Mesodermal cell (in vitro differentiated cells): ENCODE measurements at regions not wholly inside any gene's neighbourhood (a gene's known extent, or its start where the extent isn't known, plus 50 kb on each side); places are given as distances from the start of the nearest gene placed in this dataset.
"Not testable (repeated sequence)": the region's sequence is repeated elsewhere in the genome, so short reads cannot be mapped to it uniquely, and the experiment has no call there.

Source experiments
- H3K27ac ChIP-seq: 2 replicates; pipeline ENCODE4 v1.7.0; 2013; ENCODE audit warnings: mild to moderate bottlenecking, low read depth, low read length, moderate library complexity; ENCODE audit not compliant: severe bottlenecking
- H3K36me3 ChIP-seq: 2 replicates; pipeline ENCODE4 v1.7.1; 2013; ENCODE audit warnings: mild to moderate bottlenecking, low read length, moderate library complexity; ENCODE audit not compliant: control insufficient read depth, insufficient read depth
- H3K4me1 ChIP-seq: one replicate; pipeline ENCODE4 v1.7.1; 2013; ENCODE audit warnings: mild to moderate bottlenecking, low read length; ENCODE audit not compliant: insufficient read depth, control insufficient read depth, poor library complexity, severe bottlenecking
- H3K4me3 ChIP-seq: 2 replicates; pipeline ENCODE4 v1.7.0; 2013; ENCODE audit warnings: low read length, control low read depth, mild to moderate bottlenecking; ENCODE audit not compliant: insufficient read depth, poor library complexity, severe bottlenecking; ENCODE audit errors: extremely low read depth
- H3K9me3 ChIP-seq: 2 replicates; pipeline ENCODE4 v1.7.1; 2013; ENCODE audit warnings: mild to moderate bottlenecking, low read length, moderate library complexity; ENCODE audit not compliant: control insufficient read depth
- WGBS, 2 experiments: methylation state at CpG; one replicate each; pipeline ENCODE4 v1.1.5; 2013; ENCODE audit warnings: missing lambda C conversion rate in 2 of 2; ENCODE audit not compliant: insufficient coverage in 2 of 2; 5-methylcytosine and 5-hydroxymethylcytosine counted together

DNA sequence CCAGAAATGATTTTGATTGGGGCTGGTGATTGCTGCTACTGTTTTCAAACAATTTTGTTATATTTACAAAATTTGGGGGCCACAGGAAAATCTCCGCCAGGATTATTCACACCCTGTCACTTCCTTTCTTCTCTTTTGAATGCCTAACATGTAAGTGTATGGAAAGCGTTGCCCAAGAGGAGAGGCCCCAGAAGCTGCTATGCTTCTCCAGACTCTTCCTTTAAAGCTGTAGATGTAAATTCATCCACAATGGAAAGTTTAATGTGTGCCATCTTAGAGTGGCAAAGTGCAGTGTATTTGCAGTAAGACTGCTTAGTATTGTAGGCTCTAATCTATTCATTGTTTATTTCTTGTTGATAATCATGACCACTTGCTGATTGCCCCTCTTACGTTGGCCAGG, 136.7 kb upstream of the LRIG3 start:
- Histone ChIP-seq H3K27ac (no peak overlapping the region), H3K4me3 (no peak overlapping the region)
- WGBS, 2 experiments = 80% methylated on average over 2 of the region's 3 CpGs; no CpG with 5 or more reads in 1 of the 2 experiments

GRCh38 chr12:59055204-59055860, 135.0 kb upstream of the LRIG3 start:
- peaks cover 11% of the 10 kb centered on the region for H3K4me1 ChIP-seq
- H3K4me3 ChIP-seq = no peak overlapping the region
- H3K27ac ChIP-seq = no peak overlapping the region
- no peaks in the 10 kb centered on the region for H3K36me3 ChIP-seq
- no CpG with 5 or more reads among the region's 1 CpG for whole genome bisulfite sequencing, 2 experiments
- no peaks in the 10 kb centered on the region for H3K9me3 ChIP-seq

More for the DNA sequence above, 136.7 kb upstream of the LRIG3 start:
- Histone ChIP-seq H3K9me3 (no peaks in the 10 kb centered on the region), H3K36me3 (no peaks in the 10 kb centered on the region), H3K4me1 (peaks cover 15% of the 10 kb centered on the region)

- 94% methylated on average over 9 to 11 of the region's 11 CpGs for WGBS, 2 experiments
- H3K9me3 ChIP-seq = not testable (repeated sequence)
Measured at GRCh38 chr12:59053266-59053899, 133.1 kb upstream of the LRIG3 start.

DNA sequence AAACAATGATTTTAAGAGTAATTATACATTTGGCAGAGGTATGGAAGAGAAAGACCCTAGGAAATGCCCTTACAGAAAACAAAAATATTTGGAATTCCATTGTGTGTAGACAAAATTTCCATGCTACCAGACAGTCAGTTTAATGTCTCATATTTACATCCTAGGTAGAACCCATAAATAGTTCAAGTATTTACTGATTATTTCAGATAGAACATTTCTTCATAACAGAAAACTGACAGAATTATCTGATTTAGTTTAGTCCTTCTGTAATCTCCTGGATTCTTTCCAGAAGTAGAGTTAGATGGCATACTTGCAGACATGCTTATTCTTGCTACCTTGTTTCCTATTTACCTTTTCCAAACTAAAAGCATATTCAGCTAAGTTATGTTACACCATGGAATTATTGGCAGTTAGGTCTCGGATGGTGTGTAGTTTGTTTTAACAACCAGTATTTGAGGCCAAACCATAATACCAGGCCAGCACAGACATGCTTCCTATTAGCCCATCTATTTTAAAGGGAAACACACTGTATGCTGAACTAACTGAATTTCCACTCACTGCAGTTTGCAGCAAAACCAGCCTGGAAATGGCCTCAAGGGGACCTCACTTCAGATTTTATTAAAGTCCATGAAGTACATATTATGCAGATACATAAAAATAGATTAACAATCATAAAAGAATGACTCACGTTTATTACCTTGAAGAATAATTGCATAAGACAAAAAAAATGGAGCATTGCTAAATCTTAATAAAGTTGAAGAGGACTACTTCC, 126.6 kb upstream of the LRIG3 start:
- H3K9me3 ChIP-seq = no peaks in the 10 kb centered on the region
- WGBS, 2 experiments = no CpG with 5 or more reads among the region's 2 CpGs
- H3K27ac ChIP-seq = peak overlapping the region; percentile 50
- no peak overlapping the region for H3K4me3 ChIP-seq
- H3K4me1 ChIP-seq = peaks cover 14% of the 10 kb centered on the region
- no peaks in the 10 kb centered on the region for H3K36me3 ChIP-seq

More at GRCh38 chr12:59053266-59053899, 133.1 kb upstream of the LRIG3 start:
- not testable (repeated sequence) for H3K36me3 ChIP-seq, H3K4me3 ChIP-seq, H3K27ac ChIP-seq
- peaks cover 11% of the 10 kb centered on the region for H3K4me1 ChIP-seq

GRCh38 chr12:59044791-59045190, 124.5 kb upstream of the LRIG3 start:
- Histone ChIP-seq H3K9me3 (no peaks in the 10 kb centered on the region), H3K36me3 (no peaks in the 10 kb centered on the region), H3K4me1 (peaks cover 33% of the 10 kb centered on the region), H3K27ac (no peak overlapping the region), H3K4me3 (no peak overlapping the region)
- no CpG with 5 or more reads among the region's 2 CpGs for WGBS, 2 experiments

DNA sequence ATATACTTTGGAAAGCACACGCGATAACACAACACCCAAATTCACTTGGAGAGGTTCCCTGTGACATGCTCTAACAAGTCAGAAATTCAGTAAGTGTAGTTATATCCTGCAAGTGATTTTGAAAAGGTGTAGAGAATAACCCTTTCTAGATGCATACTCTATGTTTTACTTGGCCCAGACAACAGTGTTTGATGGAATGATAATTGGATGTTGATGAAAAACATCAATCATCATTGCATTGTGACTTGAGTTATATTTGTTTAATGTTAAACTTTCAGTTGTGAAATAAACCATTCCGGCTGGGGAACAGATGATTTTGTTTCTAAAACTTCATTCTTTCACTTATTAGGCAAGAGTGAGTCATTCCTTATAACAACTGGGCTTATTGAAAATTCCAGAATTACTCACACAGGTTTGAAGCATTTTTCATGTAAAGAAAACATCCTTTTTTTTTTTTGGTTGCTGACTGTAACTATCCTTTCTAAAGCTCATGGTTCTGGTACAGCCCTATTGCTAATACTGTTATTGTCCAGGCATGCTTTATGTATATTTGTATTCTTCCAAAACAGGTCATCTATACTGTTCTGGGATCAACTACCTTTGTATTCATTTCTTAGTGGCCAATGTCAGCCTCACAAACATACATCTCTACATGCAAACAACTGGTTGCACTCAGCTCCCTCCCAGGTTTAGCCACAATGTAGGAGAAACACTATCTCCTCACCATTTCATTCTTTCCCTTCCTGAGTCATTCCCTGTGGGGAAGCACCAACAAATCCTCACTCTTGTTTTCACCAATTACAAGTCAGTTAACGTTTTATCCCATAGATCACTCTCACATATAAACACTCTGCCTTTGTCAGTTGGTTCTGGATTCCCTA, 121.2 kb upstream of the LRIG3 start:
- Histone ChIP-seq H3K36me3 (no peaks in the 10 kb centered on the region), H3K27ac (peak overlapping the region; percentile 93), H3K4me1 (peaks cover 33% of the 10 kb centered on the region), H3K9me3 (no peaks in the 10 kb centered on the region), H3K4me3 (no peak overlapping the region)
- 6 to 22% methylated on average over 1 of the region's 4 CpGs for WGBS, 2 experiments

DNA sequence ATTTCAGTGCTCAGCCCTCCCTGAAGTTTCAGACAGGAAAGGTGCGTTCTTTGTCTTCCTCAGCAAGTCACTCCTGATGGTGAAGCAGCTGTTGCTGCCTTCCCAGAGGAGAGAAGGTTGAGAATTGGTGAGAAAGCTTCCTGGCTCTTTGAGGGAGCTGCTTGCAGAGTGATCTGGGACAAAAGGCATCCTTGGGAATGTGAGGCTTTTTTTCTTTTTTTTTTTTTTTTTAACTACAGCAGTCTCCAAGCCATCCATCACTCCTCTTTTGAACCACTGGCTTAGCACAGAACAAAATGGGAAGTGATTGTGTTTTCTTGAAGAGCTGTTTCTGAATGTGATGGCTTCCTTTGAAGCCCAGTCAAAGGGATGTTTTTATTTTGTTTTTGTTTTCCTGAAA, 120.4 kb upstream of the LRIG3 start:
- Histone ChIP-seq H3K4me3 (no peak overlapping the region), H3K27ac (peak overlapping the region; percentile 93), H3K9me3 (no peaks in the 10 kb centered on the region), H3K4me1 (peaks cover 26% of the 10 kb centered on the region), H3K36me3 (no peaks in the 10 kb centered on the region)
- WGBS, 2 experiments = 33 to 50% methylated on average over 1 of the region's 1 CpG

DNA sequence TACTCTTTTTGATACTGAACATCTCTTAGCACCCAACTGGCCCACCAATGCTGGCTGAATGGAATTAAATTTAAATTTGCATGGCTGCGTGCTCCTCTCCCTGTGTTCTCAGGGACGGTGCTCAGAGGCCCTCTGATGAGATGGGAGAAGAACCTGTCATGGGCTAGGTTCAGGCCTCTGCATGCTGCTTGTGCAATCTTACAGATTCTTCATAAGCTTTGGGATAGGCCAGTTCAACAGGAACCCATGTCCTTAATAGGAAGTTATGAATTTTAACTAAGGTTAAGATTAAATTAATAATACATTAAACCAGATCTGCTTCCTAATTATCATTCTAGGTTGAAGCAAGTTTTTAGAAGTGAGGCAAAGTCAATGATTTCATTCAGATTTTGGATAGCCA, 119.7 kb upstream of the LRIG3 start:
- Histone ChIP-seq H3K4me3 (no peak overlapping the region), H3K36me3 (no peaks in the 10 kb centered on the region), H3K4me1 (peaks cover 22% of the 10 kb centered on the region), H3K27ac (peak overlapping the region; percentile 93), H3K9me3 (no peaks in the 10 kb centered on the region)
- 90 to 92% methylated on average over 2 of the region's 2 CpGs for WGBS, 2 experiments

- Histone ChIP-seq H3K36me3 (no peaks in the 10 kb centered on the region), H3K4me1 (peaks cover 22% of the 10 kb centered on the region), H3K9me3 (no peaks in the 10 kb centered on the region), H3K4me3 (no peak overlapping the region), H3K27ac (no peak overlapping the region)
- no CpG with 5 or more reads among the region's 2 CpGs for WGBS, 2 experiments
Measured at GRCh38 chr12:59039005-59039404, 118.7 kb upstream of the LRIG3 start.

DNA sequence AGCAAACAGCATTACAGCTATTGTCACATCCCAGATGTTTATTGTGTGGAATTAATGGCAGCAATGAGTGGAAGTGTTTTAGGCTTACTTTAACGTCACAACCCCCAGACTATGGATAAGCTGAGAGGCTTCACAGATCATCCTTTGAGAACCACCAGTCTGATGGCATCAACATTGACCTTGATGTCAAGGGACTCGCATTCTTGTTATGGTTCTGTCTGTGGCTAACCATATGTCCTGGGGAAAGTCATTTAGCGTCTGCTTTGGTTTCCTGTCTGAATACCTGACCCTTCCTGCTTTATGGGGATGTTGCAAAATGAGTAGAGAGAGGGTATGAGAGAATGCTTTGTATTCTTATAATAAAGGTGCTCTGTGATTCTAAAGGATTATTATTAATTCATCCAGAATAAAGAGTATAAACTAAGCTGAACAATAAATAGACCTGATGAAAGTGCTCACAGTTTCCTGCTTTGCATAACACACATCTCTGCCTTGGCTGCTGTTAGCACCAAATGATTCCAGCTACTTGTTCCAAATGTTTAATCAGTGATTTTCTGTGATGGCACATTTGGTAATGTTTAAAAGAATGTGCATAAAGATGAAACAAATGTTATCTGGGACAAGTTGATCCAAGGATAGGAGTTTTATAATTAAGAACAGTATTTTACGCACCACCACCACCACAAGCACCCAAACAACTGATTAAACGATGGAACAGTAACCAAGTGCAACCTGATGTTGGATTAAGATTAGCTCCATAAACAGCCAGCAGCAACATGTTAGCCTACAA, 116.9 kb upstream of the LRIG3 start:
- WGBS, 2 experiments = 86 to 100% methylated on average over 2 to 3 of the region's 5 CpGs
- H3K36me3 ChIP-seq = no peaks in the 10 kb centered on the region
- H3K4me3 ChIP-seq = no peak overlapping the region
- no peaks in the 10 kb centered on the region for H3K9me3 ChIP-seq
- H3K27ac ChIP-seq = no peak overlapping the region
- H3K4me1 ChIP-seq = peaks cover 21% of the 10 kb centered on the region
